NCI-H2196 (cell line): ENCODE measurements at regions not wholly inside any gene's neighbourhood (a gene's known extent, or its start where the extent isn't known, plus 50 kb on each side); places are given as distances from the start of the nearest gene placed in this dataset.

Experiments used
- DNase-seq: peaks from one replicate; lab custom pipeline; 2025; ENCODE audit not compliant: unreplicated experiment; lab: John Stamatoyannopoulos, UW

DNA sequence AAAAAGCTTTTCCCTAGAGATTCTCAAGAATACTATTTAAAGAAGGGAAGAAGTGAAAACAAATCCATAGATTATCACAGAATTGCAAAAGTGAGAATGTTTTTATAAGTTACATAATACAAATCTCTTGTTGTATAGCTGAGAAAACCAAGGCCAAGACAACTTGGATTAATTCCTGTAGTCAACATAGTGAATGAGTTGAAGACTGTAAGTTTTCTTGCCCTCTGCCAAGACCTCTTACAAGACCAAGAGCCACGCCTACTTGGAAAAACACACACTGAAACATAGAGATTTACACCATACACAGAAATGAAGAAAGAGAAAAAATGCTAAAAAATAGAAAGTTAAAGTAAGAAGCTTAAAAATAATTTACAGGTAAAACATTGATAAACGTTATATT lies 2024.0 kb downstream of the PCDH7 start:
- DNase-seq: no peak

DNA sequence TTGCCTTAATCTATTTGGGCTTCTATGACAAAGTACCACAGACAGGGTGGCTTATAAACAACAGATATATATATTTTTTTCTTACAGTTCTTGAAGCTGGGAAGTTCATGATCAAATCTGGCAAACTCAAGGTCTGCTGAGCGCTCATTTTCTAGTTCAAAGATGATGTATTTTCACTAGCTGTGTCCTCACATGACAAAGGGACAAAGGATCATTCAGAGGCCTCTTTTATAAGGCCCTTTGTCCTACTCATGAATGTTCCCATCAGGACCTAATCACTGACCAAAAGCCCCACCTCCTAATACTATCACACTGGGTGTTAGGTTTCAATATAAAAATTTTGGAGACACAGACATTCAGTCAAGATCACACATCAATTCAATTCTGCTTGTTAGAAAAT lies 2025.2 kb downstream of the PCDH7 start:
- no peak for DNase-seq

DNA sequence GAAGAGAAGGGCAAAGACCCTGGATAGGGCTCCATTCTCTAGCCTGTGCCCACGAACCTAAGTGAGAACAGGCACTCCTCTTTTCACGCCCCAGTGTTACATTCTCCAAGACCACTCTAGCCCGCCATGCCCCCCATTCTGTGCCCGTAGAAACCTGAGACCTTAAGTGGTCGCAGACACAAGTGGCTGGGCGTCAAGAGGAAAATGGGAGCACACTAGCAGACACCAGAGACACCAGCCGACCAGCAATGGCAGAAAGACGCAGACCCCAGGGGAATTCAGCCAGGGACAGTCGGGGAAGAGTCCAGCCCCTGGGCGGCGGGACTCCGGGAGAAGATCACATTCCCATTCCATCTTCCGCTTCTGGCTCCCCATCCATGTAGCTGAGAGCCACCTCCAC lies 2027.9 kb downstream of the PCDH7 start:
- no peak for DNase-seq

DNA sequence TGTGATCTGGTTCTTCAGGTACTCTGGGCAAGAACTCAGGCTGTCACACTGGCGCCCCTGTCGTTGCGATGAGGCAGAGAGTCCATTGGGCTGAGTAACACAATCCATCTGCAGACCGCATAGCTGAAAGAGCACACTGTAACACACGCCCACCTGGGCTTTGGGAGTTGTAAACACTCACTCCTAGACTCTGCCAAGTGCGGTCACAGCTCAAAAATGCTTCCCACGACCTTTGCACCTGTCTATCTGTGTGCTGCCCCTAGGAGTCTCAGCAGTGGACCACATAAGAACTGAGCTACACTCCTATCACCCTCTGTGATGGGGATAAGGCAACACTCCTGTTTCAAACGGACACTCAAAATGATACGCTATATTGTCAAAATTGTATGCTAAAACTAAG lies 2028.3 kb downstream of the PCDH7 start:
- DNase-seq: no peak

DNA sequence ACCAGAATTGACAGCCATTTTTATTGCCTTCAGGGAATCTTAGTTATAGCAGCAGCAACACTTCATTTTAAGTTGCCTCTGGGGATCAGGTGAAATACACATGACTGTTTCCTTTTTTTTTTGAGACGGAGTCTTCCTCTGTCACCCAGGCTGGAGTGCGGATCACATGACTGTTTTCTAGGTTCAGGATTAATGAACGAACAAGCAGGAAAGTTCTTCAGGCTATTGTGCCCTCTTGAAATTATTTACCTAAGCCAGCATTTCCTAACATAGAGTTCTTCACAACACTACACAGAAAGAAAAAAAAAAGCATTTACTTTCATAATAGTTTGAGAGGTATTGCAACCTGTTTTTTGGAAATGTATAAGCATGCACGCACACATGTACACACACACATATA lies 2032.8 kb downstream of the PCDH7 start:
- DNase-seq: no peak

DNA sequence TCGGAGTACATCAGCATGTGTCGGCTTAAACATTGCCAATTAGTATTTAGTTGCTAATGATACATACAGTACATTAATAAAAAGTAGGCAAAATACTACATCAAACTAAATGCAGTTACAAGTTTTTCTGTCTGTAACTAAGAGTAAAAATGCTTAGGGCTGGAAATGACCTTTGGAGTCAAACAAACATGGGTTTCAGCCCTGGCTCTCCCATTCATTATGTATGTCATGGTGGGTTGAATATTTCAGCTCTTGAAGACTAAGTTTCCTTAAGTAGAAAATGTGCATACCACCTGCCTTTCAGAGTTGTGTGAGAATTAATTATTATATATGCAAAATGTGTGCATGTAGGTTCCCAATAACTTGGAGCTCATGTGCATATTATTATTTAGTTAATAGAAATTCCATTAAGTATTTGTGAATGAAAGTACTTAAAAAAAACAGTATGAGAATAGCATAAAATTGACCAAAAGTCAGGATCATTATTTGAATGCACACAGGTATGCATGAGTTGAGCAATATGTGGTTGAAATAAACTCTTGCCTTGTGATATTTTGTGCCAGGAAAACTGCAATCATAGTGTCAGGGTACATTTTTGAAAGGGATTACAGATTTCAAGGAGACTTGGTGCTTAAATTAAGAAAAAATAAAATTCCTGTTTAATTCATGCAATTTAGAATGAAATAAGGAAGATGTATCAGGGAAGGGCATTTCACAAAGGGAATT lies 2048.7 kb downstream of the PCDH7 start:
- DNase-seq: no peak

DNA sequence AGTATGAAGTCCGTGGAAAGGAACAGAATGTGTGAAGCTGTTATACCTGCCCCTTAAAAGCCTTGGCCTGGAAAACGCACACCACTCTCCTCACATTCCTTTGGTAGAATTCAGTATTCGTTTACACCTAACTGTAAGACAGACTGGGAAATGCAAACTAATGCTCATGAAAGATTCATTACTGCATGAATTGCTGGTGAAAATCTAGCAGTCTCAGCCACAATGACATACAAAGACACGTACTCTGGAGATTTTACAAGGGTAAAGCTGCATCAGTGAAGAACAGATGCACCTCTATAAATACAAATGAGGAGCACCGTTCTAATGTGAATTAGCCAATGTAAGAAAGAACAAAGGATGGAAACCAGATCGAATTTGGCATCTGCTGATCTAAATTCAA lies 2051.3 kb downstream of the PCDH7 start:
- no peak for DNase-seq

DNA sequence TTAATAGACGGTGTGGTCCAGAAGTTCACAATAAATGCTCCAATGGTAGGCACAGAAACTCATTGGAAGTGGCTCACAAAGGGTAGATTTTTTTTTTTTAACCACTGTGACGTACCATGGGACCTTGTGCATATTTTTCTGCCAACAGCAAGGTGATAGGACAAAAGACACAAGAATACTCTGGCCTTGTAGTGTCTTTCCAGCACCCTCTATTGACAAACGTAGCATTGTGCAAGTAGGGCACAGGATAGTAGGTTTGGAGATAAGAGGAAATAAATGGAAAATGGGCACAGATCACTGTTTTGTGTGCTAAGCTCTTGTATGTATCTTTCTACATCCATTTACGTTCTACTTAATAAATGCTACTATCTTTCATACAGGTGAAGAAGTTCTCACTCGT lies 2054.9 kb downstream of the PCDH7 start:
- DNase-seq: peak; percentile 1

DNA sequence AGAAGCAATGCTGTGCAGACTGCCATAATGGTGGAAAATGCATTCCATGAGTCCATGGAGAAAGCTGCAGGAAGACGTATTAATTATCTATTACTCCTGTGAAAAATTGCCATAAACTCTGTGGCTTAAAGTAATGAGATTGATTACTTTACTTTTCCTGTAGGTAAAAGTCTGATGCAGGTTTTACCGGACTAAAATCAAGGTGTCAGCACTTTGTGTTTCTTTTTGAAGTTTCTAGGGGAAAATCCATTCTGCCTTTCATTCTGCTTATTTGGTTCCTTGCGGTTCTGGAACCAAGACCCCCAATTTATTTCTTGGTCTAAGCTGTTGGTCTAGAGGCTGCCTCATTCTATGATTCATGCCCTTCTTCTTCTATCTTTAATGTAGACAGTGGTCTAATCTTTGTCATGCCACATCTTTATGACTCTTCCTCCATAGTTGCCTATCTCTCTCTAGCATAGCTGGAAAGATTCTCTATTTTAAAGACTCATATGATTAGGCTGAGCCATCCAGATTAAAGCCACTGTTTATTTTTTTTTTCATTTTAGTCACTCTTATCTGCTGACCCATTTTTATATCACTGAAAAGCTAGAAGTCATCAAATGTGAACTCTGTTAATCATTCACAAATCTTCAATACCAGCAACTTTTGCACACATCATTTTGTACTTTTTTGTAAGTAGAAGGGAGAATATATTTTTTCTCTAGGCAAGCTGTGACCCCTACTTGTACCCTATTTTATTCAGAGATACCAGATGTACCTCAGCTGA lies 2056.4 kb downstream of the PCDH7 start:
- DNase-seq: no peak

DNA sequence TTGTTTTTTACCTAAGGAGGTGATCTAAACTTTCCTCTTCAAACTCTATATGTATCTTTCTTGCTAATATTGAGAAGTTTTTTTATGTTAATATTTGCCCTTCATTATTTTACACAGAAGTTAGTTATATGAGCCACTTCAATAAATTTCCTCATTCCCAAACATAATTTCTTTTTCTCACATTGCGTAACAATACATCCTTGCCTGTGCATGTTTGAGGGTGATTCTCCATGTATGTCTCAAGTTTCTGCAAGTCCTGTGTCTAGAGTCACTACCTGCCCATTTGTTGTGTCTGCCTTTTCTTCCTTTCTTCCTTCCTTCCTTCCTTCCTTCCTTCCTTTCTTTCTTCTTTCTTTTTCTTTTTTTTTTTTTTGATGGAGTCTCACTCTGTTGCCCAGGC lies 2057.9 kb downstream of the PCDH7 start:
- no peak for DNase-seq

DNA sequence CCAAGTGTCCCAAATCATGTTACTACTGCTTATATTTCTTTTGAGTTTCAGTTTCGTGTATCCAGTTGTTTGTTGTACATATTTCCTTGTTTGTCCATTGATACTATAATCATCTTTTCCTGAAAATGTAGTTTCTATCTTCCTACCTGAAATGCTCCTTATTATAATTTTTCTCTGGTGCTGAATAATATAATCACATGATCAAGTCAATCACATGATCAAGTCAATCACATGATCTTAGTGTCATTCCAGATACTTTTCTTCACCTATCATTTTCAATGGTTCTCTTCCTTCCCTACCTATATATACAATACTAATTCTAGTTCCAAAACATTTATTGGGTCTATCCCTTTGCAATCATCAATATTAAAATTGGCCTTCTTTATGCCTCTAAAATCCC lies 2058.8 kb downstream of the PCDH7 start:
- DNase-seq: no peak

DNA sequence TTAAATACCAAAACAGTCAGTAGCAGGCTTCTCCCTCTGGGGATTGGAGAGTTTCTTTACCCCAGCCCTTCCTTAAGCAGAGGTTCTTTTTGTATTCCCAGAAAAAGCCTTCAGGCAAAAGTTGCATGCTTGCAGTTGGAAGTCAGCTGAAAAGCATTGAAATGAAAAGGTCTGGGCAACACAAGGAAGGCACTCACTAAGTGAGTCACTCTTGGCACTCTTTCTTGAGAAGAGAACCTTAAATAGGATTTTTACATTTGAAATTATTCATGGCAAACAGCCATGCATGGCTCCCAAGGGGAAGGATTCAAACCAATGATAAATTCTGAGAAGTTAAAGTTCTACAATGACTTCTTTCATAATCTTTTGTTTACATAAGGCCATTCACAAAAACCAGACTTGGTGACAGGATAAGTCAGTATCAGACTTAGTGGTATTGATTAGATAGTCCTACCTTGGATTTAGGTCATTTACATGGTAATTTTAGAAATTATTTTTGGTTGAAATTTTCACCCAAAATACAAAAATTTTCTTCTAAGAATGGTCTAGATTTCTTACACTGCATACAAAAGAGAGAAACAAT lies 2068.9 kb downstream of the PCDH7 start:
- no peak for DNase-seq

DNA sequence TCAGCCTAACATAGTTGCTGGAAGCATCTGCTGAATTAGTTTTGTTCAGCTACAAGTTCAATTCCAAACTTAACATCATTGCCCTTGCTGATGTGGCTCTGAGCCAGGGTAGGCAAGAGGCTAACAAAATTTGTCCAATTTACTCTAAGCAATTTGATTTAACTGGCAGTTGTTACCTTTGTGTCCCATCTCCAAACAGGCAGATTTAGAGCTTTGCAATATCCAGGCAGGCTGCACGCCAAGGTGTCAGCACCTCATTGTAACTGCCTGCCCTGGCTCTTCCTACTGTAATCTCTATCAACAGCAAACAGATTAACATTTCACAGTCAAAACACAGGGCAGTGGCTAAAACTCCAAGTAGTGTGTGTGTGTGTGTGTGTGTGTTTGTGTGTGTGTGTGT lies 2070.6 kb downstream of the PCDH7 start:
- DNase-seq: no peak

DNA sequence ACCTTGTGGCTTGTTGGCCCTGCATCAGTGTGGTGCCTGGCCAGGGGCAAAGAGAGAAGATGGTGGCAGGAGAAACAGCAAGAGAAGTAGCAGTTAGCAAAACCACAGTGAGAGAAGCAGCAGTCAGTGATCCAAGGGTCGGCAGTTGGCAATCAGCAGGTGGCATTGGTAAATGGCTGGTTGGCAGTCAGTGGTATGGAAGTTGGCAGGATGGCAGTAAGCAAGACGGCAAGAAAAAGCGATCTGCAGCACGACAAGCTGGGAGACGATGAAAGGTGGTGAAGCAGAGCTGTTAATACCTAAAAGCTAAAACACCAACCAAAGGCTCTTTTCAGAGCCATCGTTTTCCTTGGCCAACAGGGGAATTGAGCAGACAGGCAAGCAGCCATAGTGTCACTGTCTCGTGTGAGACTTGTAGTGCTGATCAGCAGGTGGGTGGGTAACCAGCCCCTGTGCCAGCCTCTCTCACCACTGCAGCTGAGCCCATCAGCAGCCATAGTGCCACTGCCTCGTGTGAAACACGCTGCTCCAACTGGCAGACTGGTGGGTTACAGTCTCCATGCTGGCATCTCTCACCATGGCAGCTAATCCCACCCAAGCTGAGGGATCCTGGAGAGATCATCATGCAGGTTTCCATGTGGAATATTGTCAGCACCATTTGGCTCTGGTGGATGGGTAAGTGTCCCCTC lies 2078.4 kb downstream of the PCDH7 start:
- no peak for DNase-seq

DNA sequence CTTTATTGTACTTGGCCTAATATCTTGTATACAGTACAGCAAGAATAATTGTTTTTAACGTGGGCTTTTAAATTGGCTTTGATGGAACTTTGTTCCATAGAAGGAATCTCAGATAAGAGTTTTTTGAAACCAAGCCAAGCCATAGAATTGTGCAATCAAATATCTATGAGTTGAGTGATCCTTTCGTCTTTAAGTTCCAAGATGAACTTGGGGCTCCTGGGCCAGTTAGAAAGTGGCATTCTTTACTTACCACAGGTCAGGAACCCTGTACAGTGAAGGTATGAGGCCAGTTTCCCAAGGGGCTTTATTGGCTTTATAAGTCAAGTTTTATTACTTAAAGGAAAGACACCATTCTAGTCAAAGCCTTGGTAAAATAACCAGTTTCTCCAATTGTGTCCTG lies 2104.2 kb downstream of the PCDH7 start:
- DNase-seq: no peak

DNA sequence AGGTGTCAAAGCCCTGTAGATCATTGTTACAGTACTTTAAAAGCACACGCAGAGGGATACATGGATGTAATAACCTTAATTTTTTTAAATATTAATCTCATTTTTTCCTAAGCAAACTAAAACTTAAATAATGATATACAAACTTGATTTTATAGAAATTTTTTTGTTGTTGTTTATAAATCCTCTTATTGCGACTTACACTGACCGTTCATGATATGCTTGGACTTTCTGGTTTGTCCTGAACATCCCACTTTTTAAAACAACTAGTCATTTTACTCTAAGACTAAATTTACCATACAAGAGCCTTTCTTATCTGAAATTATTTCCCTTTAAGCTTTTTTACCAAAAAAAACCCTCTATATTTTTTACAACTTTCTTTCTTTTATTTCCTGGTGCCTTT lies 2106.0 kb downstream of the PCDH7 start:
- DNase-seq: no peak

DNA sequence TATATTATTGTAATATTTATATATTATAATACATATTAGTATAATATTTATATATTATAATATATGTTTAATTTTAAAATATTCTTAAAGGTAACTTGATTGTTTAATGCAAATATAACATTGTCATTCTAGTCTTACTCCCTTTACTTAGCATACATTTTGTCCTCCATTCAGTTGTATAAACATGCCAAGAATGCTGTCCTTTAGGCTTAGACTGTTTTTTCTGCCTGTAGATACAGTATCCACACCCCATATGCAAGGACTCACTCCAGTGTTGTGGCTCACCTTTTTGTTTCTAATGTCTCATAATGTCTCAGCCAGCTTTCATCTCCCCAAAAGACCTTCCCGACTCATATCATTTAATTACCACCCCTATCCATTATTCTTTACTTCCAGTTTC lies 2110.0 kb downstream of the PCDH7 start:
- DNase-seq: no peak

DNA sequence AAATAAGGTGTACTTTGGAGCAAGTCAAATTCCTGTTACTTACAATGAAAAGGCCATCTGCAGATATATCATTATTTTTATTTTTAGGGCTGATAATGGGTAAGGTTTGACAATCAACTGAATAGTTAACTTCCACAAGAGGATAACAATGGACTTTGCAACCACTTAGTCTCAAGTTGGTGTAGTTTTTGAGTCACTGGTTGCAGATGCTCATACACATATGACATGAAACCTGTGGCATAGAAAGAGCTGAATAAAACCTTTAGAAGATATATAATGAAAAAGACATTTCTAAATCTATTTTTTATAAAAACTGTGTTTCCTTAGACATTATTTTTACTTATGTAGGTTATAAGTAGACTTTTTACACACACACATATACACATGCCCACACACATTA lies 2110.9 kb downstream of the PCDH7 start:
- DNase-seq: no peak

DNA sequence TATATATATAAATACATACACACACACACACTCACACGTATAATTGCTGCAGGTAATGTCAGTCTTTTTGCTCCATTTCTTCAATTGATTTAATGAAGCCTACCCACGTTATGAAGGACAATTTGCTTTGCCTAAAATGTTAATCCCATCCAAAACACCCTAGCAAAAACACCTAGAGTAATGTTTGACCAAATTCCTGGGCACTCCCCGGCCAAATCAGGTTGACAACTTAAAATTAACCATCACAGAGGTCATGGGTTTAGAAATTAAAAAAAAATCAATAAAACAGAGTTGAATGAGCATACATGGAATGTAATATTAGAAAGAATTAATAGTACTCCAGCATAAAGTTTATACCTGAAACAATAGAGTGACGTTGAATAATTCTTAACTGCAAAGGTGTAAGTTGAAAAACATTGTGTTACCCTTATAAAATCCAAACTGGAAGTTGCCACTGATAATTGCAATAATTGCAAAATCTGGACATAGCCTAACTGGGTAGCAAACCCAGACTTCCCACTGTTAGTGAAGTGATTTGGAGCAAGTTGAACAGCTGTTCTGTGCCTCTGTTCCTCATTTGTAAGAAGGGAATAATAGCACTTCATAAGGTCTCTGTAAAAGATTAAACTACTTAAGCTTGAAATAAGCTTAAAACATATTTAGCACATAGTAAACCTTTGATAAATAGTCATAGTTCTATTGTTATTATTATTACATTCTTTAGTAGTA lies 2120.5 kb downstream of the PCDH7 start:
- no peak for DNase-seq

DNA sequence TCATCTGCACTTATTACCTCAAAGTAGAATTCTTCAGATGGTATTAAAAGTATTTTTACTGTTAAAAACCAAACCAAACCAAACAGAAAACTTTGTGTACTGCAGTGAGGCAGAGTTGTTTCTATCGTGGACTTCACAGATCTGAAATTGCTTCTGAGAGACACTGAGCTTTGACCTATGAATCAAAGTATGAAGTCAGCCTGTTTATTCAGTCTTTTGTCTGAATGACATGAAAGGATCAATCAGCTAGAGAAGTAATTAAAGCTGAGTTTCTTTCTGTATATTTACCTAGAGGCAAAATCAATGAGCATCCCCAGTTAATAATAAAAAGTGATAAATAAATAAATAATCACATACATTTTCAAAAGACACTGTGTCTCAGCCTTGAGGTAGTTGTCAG lies 2121.0 kb downstream of the PCDH7 start:
- no peak for DNase-seq

DNA sequence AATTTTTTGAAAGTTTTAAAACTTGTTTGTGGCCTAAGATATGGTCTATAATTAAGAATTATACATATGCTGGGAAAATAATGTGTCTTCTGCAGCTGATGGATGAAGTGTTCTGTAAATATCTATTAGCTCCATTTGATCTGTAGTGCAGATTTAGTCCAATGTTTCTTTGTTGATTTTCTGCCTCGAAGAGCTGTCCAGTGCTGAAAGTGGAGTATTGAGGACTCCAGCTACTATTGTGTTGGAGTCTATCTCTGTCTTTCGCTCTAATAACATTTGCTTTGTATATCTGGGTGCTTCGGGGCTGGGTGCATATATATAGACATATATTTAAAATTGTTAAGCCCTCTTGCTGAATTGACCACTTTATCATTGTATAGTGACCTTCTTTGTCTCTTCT lies 2127.3 kb downstream of the PCDH7 start:
- DNase-seq: no peak
